Stimulated activated CD4-positive, alpha-beta T cell treated with anti-CD3 and anti-CD28 coated beads, TNF-alpha, amount 100 ng/mL, for 4 hours (primary cell): ENCODE measurements at regions not wholly inside any gene's neighbourhood (a gene's known extent, or its start where the extent isn't known, plus 50 kb on each side); places are given as distances from the start of the nearest gene placed in this dataset.
A peak's percentile ranks its signal among the peaks of the same experiment; 100 is the strongest.
"Not testable (repeated sequence)": the region's sequence is repeated elsewhere in the genome, so short reads cannot be mapped to it uniquely, and the experiment has no call there.

Source experiments
- DNase-seq, 3 experiments: peaks; one replicate each; pipeline ENCODE4 v3.0.0-alpha.2; 2020; ENCODE audit warnings: low read depth in 3 of 3

- DNase-seq = not testable (repeated sequence)
Observed at GRCh38 chr10:124167925-124168324, 74.5 kb upstream of the CHST15 start.

GRCh38 chr10:124166431-124167125, 73.2 kb upstream of the CHST15 start:
- no peak for DNase-seq

DNA sequence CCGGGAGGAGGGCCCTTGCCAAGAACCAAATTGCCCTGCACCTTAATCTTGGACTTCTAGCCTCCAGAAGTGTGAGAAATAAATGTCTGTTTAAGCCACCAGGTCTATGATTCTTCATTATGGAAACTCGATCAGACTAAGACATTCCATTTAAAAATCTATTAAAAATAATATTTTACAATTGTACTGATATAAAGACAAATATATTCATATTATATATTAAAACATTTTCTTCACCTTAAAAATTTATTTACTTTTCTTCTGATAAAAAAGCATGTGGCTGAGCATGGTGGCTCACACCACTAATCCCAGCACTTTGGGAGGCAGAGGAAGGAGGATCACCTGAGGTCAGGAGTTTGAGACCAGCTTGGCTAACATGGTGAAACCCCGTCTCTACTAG, 72.4 kb upstream of the CHST15 start:
- no peak for DNase-seq

- DNase-seq = no peak
Observed at GRCh38 chr10:124165311-124165710, 71.9 kb upstream of the CHST15 start.

DNA sequence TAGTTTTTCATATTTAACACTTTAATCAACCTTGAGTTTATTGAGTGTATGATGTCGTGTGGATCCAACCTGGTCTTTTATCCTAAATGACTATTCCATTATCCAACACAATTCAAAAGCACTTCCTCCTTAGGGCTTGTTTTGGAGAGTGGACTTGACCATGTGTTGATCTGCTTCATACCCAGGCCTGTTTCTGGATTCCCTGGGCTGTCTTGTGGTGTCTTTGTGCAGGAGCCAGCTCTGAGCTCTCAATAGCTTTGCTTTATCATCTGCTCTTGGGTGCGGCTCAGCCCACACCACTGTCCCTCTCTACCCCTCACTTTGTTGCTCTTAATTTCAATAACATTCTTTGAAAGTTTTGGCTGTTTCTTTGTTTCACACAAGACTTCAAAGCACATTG, 70.9 kb upstream of the CHST15 start:
- DNase-seq = no peak

GRCh38 chr10:124162774-124163354, 69.5 kb upstream of the CHST15 start:
- no peak for DNase-seq

DNA sequence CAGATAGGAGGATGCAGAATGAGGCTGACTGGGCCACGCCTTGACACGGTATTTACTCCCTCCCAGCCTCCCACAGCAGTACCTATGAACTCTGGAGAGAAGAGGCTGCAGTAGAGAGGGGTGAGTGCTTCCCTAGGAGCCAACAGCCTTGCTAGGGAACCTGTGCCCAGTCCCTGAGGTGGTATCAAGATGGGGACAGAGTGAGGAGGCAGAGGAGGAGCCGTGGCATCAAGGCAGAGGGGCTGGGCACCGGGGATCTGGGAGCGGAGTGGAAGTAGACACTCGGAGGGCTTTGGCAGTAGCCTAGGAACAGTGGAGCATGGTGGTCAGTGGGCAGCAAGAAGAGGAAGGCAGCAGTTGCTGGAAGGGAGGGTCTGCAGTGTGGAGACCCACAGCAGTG, 68.7 kb upstream of the CHST15 start:
- DNase-seq = no peak

- DNase-seq = no peak
Observed at GRCh38 chr10:124161601-124162000, 68.2 kb upstream of the CHST15 start.

- DNase-seq = no peak
Observed at GRCh38 chr10:124160943-124161582, 67.7 kb upstream of the CHST15 start.

GRCh38 chr10:124160176-124160575, 66.8 kb upstream of the CHST15 start:
- no peak for DNase-seq

DNA sequence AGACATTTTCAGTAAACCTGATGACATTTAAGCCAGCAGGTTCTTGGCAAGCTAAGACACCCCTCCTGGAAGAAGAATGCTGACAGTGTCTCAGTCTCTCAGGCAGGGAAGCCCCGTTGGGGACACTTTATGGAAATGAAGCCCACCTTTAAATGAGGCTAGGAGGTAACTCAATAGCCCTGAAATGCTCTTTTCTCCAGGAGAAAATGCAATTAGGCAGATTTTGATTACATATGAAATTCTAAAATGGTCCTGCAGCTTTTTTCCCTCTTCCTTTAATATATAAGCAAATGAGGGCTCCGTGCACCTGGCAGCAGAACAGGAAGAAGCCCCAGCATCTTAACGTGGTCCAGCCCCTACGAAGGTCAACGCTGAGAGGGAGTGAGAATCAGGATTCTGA, 65.8 kb upstream of the CHST15 start:
- DNase-seq = no peak

- no peak for DNase-seq
Observed at GRCh38 chr10:124158592-124158991, 65.2 kb upstream of the CHST15 start.

GRCh38 chr10:124157271-124157681, 63.9 kb upstream of the CHST15 start:
- DNase-seq = no peak

DNA sequence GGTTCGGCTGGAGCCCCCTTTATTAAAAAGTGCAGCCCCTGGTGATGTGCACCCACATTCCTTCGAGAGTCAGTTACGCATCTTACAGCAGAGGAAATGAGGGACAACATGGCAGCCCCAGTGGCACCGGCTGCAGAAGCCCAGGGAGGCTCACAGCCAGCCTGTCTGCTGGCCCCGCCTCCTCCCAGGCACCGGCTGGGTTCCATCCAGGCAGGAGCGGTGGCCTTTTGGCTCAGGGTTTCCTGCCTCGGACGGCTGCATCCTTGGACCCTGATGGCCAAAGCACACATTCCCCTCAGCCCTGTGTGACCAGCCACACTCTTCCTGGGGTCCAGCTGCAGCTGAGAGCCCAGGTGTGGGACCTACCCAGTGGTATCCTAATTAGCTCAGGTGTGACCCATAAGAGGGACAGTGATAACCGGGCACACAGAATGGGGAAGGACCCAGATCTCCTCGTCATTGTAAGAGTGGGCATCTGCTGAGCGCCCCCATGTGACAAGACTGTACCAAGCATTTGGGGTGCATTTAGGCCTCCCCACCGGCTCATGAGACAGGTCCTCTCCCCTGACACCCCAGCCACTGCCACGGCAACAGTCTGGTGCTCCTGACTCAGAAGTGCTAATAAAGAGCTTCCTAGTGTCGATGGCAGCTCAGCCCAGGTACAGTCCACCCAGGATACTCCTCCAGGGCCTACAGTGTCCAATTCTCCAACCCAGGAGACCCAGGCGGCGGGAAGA, 63.3 kb upstream of the CHST15 start:
- no peak for DNase-seq

DNA sequence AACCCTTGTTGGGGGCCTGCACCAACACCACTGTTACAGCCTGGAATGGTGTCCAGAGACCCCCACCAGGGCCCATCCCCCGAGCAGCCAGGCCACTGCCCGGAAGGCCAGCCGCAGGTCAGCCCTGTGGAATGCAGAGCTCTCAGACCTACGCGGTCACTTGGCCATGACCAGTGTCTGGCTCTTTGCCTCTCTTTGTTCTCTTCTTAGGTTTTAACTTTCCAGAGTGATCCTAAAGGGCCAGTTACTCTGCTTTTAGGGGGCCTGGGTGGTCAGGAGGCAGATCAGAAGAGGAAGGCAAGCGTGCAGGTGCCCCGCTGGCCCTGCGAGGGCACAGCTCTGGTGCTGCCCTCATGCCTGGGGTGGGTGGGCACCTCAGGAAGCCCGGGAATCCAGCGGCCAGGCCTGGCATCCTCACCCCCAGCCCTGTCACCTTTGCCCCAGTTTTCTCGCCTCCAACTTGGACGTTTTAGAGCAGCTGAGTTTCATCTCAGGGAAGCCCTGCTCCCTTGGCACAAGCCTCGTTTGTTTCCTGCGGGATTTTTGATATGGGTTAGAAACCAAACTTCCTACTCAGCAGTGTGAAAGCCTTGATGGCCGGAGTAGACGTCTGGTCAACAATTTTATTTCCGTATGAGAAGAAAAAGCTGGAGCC, 62.5 kb upstream of the CHST15 start:
- no peak for DNase-seq

- DNase-seq = peak in 1 of 3 experiments; percentile 7
Observed at GRCh38 chr10:124153023-124153826, 59.8 kb upstream of the CHST15 start.

- DNase-seq = no peak
Observed at GRCh38 chr10:124152139-124153022, 59.0 kb upstream of the CHST15 start.

GRCh38 chr10:124151466-124152095, 58.2 kb upstream of the CHST15 start:
- no peak for DNase-seq

GRCh38 chr10:124150807-124151417, 57.5 kb upstream of the CHST15 start:
- DNase-seq = no peak
